22Rv1 (cell line): ENCODE measurements at regions not wholly inside any gene's neighbourhood (a gene's known extent, or its start where the extent isn't known, plus 50 kb on each side); places are given as distances from the start of the nearest gene placed in this dataset.

Source experiments
- H3K27ac ChIP-seq: fragments of 450-650 bp; 2 replicates; pipeline ENCODE4 v1.5.1; 2017
- CTCF ChIP-seq: fragments of 450-650 bp; IDR thresholded peaks from 2 replicates; pipeline ENCODE4 v1.5.1; 2017; ENCODE audit warnings: mild to moderate bottlenecking
- ZFX ChIP-seq: fragments of 450-650 bp; IDR thresholded peaks from 2 replicates; pipeline ENCODE4 v1.6.1; 2017; ENCODE audit warnings: antibody characterized with exemption, borderline replicate concordance

GRCh38 chr13:24092108-24092507 lies 68.4 kb upstream of the SPATA13 start:
- no peak for TF ChIP-seq ZFX
- TF ChIP-seq CTCF, result no peak
- no peak overlapping the region for H3K27ac ChIP-seq

- no peak for TF ChIP-seq ZFX
- TF ChIP-seq CTCF, result no peak
- no peak overlapping the region for H3K27ac ChIP-seq
Measured at GRCh38 chr13:24093047-24093446, 67.5 kb upstream of the SPATA13 start.

GRCh38 chr13:24096659-24097058 lies 63.9 kb upstream of the SPATA13 start:
- H3K27ac ChIP-seq, result no peak overlapping the region
- no peak for TF ChIP-seq CTCF
- TF ChIP-seq ZFX, result no peak

- no peak overlapping the region for H3K27ac ChIP-seq
- TF ChIP-seq CTCF (no peak), ZFX (no peak)
Measured at GRCh38 chr13:24097064-24097463, 63.5 kb upstream of the SPATA13 start.

- TF ChIP-seq CTCF, result no peak
- no peak for TF ChIP-seq ZFX
- no peak overlapping the region for H3K27ac ChIP-seq
Measured at GRCh38 chr13:24097667-24098066, 62.9 kb upstream of the SPATA13 start.

- TF ChIP-seq CTCF (no peak), ZFX (no peak)
- no peak overlapping the region for H3K27ac ChIP-seq
Measured at GRCh38 chr13:24099490-24099889, 61.0 kb upstream of the SPATA13 start.

GRCh38 chr13:24100188-24100587 lies 60.3 kb upstream of the SPATA13 start:
- TF ChIP-seq CTCF (no peak), ZFX (no peak)
- H3K27ac ChIP-seq, result no peak overlapping the region
